ENCODE measurements at regions not wholly inside any gene's neighbourhood (a gene's known extent, or its start where the extent isn't known, plus 50 kb on each side); places are given as distances from the start of the nearest gene placed in this dataset.

DNA sequence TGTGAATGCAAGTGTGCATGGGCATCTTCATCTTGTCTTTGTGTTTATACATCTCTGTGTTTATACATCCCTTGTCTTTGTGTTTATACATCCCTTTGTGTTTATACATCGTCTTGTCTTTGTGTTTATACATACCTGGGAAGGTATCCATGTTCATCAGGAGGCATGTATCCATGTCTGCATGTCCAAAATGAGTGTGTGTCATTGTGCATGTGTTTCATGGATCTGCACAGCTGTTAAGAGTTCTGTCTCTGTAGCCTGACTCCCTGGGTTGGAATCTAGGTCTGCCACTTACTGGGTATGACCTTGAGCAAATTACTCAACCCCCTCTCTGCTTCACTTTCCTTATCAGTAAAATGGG lies 50.1 kb upstream of the SIRPA start:
- TF ChIP-seq, protein P1, sequence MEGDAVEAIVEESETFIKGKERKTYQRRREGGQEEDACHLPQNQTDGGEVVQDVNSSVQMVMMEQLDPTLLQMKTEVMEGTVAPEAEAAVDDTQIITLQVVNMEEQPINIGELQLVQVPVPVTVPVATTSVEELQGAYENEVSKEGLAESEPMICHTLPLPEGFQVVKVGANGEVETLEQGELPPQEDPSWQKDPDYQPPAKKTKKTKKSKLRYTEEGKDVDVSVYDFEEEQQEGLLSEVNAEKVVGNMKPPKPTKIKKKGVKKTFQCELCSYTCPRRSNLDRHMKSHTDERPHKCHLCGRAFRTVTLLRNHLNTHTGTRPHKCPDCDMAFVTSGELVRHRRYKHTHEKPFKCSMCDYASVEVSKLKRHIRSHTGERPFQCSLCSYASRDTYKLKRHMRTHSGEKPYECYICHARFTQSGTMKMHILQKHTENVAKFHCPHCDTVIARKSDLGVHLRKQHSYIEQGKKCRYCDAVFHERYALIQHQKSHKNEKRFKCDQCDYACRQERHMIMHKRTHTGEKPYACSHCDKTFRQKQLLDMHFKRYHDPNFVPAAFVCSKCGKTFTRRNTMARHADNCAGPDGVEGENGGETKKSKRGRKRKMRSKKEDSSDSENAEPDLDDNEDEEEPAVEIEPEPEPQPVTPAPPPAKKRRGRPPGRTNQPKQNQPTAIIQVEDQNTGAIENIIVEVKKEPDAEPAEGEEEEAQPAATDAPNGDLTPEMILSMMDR (IDR thresholded peaks at IDR 0.05) = no peak

DNA sequence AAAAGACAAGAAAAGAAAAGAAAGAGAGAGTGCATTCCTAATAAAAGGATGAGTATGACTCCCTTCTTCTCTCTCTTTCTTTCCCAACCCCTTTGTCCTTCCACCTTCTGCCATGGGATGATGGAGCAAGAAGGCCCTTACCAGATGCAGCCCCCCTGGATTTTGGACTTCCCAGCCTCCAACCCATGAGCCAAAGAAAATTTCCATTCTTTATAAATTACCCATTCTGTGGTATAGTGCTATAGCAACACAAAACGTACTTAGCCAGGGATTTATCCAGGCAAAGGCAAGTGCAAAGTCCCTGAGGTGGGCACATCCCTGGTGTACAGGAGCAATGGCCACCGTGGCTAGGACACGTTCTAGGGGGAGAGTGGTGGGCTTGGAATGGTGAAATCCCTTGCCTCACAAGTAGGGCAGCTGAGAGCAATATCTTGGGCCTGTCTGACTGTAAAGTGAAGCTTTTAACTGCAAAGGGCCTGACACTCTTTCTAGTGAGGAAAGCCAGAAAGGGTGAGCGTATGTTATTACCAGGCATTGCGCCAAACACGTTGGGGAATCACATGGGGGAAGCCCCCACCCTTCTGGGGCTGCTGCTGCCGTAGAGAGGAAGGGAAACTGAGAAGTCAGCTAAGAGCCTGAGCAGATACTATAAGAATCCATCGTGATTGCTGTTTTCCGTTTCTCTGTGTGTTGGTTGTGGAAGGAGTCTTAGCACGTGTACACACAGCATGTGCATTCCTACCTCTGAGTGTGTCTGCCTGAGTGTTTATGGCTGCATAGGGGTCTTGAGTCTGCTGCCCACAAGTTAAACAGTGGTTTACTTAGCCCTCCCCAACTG lies 50.7 kb upstream of the SIRPA start:
- TF ChIP-seq, protein P1 (IDR thresholded peaks at IDR 0.05) = no peak

DNA sequence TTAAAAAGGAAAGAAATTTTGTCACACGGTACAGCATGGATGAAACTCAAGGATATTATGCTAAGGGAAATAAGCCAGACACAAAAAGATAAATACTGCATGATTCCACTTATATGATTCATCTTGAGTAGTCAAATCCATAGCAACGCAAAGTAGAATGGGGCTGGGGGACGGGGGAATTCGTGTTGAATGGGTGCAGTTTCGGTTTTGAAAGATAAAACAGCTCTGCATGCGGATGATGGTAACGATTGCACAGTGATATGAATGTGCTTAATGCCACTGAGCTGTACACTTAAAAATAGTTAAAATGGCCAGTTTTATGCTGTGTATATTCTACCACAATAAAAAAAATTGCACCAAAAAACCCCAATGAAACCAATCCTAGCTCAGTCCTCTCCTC lies 52.9 kb upstream of the SIRPA start:
- TF ChIP-seq, protein P1 (IDR thresholded peaks at IDR 0.05) = no peak

DNA sequence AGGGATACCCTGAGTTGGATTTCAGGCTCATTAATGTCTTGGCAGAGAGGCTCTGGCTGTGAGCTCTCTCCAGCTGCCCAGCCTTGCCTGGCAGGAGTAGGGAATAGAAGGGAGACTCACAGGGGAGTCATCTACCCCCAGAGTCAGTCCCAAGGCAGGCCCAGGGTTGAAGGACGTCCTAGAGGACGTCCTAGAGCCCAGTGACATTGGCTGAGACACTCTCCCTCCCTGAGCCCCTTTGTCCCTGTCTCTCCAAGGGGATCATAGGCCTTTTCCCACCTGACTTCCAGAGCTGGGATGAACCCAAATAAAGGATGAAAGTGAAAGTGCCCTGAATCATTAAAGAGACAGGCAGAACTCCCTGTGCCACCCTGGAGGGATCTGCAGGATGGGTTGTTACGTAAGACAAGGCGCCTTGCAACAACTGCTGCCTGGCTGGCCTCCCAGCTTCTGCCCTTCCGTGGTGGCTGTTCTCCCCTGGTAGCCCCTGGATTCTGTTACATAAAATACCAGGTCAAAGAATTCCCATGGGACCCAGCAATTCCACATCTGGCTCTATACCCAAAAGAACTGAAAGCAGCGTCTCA lies 53.6 kb upstream of the SIRPA start:
- TF ChIP-seq, protein P1 (IDR thresholded peaks at IDR 0.05) = no peak

DNA sequence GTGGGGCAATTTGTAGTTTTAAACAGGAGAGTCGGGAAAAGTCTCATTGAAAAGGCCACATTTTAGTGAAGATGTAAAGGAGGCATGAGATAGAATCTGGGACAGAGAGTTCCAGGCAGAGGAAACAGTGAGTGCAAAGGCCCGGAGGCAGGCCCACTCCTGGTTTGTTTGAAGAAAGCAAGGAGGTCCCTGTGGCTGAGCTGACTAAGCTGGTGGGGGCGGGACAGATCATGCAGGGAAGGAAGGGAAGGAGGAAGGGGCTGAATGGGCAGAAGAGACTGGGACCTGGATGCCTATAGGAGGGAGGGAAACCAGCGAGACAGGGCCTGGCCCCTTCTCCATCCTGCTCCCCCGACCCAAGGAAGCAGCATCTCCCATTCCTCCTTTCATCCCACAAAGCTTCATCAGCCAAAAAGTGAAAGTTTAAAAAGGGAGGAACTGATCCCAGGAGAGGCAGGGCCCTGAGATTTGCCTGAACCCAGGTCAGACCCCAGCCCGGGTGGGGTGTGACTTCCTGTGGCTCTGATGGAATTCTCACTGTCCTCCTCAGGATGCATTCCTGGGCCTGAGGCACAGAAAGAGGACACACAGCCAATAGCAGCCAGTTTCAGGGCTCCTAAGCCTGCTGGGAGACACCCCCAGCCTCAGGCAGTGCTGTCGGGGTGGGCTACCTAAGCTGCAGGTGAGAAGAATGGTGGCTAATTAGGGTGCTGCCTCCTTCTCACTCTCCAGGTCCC lies 54.2 kb upstream of the SIRPA start:
- TF ChIP-seq, protein P1 (IDR thresholded peaks at IDR 0.05) = no peak

DNA sequence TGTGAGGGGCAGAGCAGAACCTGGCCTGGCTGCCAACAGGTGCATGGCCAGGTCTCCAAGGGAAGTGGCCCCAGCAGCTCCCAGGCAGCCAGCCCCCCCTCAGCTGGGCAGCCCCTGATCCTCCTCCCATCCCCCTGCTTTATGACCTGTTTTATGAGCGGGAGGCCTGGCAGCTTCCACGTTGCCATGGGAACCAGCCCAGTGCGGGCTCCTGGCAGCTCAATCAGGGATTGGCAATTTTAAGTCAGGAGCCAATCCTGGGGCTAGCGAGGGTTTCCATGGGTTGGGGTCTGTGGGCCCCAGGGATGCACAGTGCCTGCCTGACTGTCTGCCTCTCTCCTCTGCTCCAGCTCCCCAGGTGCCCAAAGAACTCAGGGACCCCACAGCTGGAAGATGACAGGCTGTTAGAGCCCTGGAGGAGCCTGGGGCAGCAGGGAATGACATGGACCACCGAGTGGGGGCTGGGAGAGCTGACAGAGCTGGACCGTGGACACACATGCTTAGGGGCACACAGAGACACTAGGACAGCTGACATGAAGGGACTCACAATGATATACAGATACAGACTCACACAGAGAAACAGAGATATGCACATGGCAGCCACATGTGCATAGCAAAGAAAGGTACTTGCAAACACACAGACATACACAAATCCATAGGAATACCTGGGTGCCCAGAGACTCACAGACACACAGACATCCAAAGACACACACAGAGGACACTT lies 56.5 kb upstream of the SIRPA start:
- TF ChIP-seq, protein P1 (IDR thresholded peaks at IDR 0.05) = no peak
